Nephron progenitor cell (in vitro differentiated cells): ENCODE measurements at regions not wholly inside any gene's neighbourhood (a gene's known extent, or its start where the extent isn't known, plus 50 kb on each side); places are given as distances from the start of the nearest gene placed in this dataset.

Experiments used
- DNase-seq: peaks from one replicate; pipeline ENCODE4 v3.0.0; 2021
- H3K27ac Mint-ChIP-seq: 2 replicates; pipeline ENCODE4 v1.8.0; 2021; ENCODE audit warnings: mild to moderate bottlenecking, moderate library complexity, mixed read lengths
- H3K27me3 Mint-ChIP-seq: 2 replicates; pipeline ENCODE4 v1.8.0; 2021; ENCODE audit warnings: mild to moderate bottlenecking, low read depth, mixed read lengths; ENCODE audit not compliant: poor library complexity
- H3K36me3 Mint-ChIP-seq: 2 replicates; pipeline ENCODE4 v1.8.0; 2021; ENCODE audit warnings: low read depth, mixed read lengths
- H3K4me1 Mint-ChIP-seq: 2 replicates; pipeline ENCODE4 v1.8.0; 2021; ENCODE audit warnings: mixed read lengths
- H3K4me3 Mint-ChIP-seq: 2 replicates; pipeline ENCODE4 v1.8.0; 2021; ENCODE audit warnings: mild to moderate bottlenecking, moderate library complexity, mixed read lengths
- H3K9me3 Mint-ChIP-seq: 2 replicates; pipeline ENCODE4 v1.8.0; 2021; ENCODE audit warnings: mild to moderate bottlenecking, moderate library complexity, mixed read lengths
- TF ChIP-seq, protein P1 (sequence below): fragments of 200-600 bp; sonication (generic); IDR thresholded peaks from 2 replicates; pipeline ENCODE4 v1.5.0; 2021; ENCODE audit warnings: antibody characterized with exemption

DNA sequence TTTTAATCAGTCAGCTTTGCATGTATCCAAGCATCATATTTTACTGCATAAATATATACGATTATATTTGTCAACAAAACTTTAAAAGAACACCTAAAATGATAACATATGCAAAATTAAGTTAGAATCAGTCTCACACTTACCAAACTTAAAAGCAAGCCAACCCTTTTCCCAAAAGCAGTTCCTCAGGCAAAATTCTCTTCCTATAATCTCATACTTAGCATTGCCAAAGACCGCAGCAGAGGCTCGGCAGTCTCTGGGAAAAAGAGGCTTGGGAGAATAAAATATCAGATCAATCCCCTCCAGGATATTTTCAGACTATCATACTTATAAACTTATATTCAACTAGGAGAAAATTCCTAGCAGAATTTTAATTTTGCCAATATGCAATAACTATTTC lies 93.2 kb upstream of the RGS18 start:
- Mint-ChIP-seq H3K9me3 (no peaks in the 10 kb centered on the region), H3K36me3 (no peaks in the 10 kb centered on the region), H3K4me3 (no peak overlapping the region), H3K27me3 (peaks cover 3% of the 10 kb centered on the region), H3K27ac (no peak overlapping the region), H3K4me1 (no peaks in the 10 kb centered on the region)
- TF ChIP-seq, protein P1, sequence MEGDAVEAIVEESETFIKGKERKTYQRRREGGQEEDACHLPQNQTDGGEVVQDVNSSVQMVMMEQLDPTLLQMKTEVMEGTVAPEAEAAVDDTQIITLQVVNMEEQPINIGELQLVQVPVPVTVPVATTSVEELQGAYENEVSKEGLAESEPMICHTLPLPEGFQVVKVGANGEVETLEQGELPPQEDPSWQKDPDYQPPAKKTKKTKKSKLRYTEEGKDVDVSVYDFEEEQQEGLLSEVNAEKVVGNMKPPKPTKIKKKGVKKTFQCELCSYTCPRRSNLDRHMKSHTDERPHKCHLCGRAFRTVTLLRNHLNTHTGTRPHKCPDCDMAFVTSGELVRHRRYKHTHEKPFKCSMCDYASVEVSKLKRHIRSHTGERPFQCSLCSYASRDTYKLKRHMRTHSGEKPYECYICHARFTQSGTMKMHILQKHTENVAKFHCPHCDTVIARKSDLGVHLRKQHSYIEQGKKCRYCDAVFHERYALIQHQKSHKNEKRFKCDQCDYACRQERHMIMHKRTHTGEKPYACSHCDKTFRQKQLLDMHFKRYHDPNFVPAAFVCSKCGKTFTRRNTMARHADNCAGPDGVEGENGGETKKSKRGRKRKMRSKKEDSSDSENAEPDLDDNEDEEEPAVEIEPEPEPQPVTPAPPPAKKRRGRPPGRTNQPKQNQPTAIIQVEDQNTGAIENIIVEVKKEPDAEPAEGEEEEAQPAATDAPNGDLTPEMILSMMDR: no peak
- DNase-seq: no peak

GRCh38 chr1:192066202-192066601 lies 92.1 kb upstream of the RGS18 start:
- peaks cover 3% of the 10 kb centered on the region for H3K27me3 Mint-ChIP-seq
- DNase-seq: no peak
- no peaks in the 10 kb centered on the region for H3K4me1 Mint-ChIP-seq
- no peaks in the 10 kb centered on the region for H3K9me3 Mint-ChIP-seq
- H3K36me3 Mint-ChIP-seq: no peaks in the 10 kb centered on the region
- no peak overlapping the region for H3K4me3 Mint-ChIP-seq
- TF ChIP-seq, protein P1: no peak
- H3K27ac Mint-ChIP-seq: no peak overlapping the region

- no peaks in the 10 kb centered on the region for H3K36me3 Mint-ChIP-seq
- DNase-seq: no peak
Measured at GRCh38 chr1:192067360-192067759, 90.9 kb upstream of the RGS18 start.

GRCh38 chr1:192070213-192070612 lies 88.0 kb upstream of the RGS18 start:
- no peak for DNase-seq
- Mint-ChIP-seq H3K9me3 (no peaks in the 10 kb centered on the region), H3K36me3 (no peaks in the 10 kb centered on the region), H3K4me1 (no peaks in the 10 kb centered on the region), H3K4me3 (no peak overlapping the region), H3K27me3 (peaks cover under 1% of the 10 kb centered on the region), H3K27ac (no peak overlapping the region)
- TF ChIP-seq, protein P1: no peak

More at GRCh38 chr1:192067360-192067759, 90.9 kb upstream of the RGS18 start:
- Mint-ChIP-seq H3K9me3 (no peaks in the 10 kb centered on the region), H3K27me3 (peaks cover 3% of the 10 kb centered on the region), H3K27ac (no peak overlapping the region), H3K4me3 (no peak overlapping the region), H3K4me1 (no peaks in the 10 kb centered on the region)
- TF ChIP-seq, protein P1: no peak

DNA sequence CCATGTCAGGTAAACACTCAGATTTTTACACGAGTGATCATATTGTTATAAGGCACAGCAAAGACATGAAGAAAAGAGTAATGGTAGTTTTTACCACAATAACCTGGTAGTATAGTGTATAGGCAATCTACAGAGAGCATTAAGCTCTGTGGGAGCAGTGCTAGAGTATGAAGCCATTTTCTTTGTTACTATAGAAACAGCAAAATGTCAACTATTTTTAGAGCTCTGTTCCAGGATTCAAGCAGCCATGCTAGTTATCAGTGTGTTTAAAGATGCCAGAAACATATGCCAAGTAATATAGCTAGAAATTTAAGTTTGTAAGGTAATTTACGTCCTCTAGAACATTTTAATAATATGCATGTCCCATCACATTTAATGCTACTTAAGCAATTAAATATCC lies 77.6 kb upstream of the RGS18 start:
- Mint-ChIP-seq H3K4me3 (no peak overlapping the region), H3K36me3 (no peaks in the 10 kb centered on the region), H3K9me3 (no peaks in the 10 kb centered on the region), H3K27ac (no peak overlapping the region), H3K4me1 (no peaks in the 10 kb centered on the region), H3K27me3 (no peaks in the 10 kb centered on the region)
- TF ChIP-seq, protein P1: no peak
- no peak for DNase-seq

- no peaks in the 10 kb centered on the region for H3K36me3 Mint-ChIP-seq
- H3K4me1 Mint-ChIP-seq: no peaks in the 10 kb centered on the region
- no peak for DNase-seq
- H3K27ac Mint-ChIP-seq: no peak overlapping the region
- no peaks in the 10 kb centered on the region for H3K27me3 Mint-ChIP-seq
- TF ChIP-seq, protein P1: no peak
- H3K4me3 Mint-ChIP-seq: no peak overlapping the region
- no peaks in the 10 kb centered on the region for H3K9me3 Mint-ChIP-seq
Measured at GRCh38 chr1:192081359-192081758, 76.9 kb upstream of the RGS18 start.
